ENCODE measurements at regions not wholly inside any gene's neighbourhood (a gene's known extent, or its start where the extent isn't known, plus 50 kb on each side); places are given as distances from the start of the nearest gene placed in this dataset.

GRCh38 chr13:77378662-77379061 is 51.8 kb upstream of the MYCBP2 start:
- no peak for ATAC-seq

GRCh38 chr13:77377016-77377415 is 50.1 kb upstream of the MYCBP2 start:
- ATAC-seq = no peak
